ENCODE measurements at regions not wholly inside any gene's neighbourhood (a gene's known extent, or its start where the extent isn't known, plus 50 kb on each side); places are given as distances from the start of the nearest gene placed in this dataset.

- Mint-ChIP-seq H3K4me3 (no peak overlapping the region), H3K27ac (no peak overlapping the region), H3K36me3 (no peaks in the 10 kb centered on the region), H3K4me1 (no peaks in the 10 kb centered on the region), H3K9me3 (no peaks in the 10 kb centered on the region)
- no peak for DNase-seq (ENCODE audit: low spot score in 2 of 2)
- no peak for ATAC-seq
Measured at GRCh38 chr20:16637797-16638196, 64.5 kb upstream of the KIF16B start.

- H3K4me3 Mint-ChIP-seq, result no peak overlapping the region
- no peak overlapping the region for H3K27ac Mint-ChIP-seq
- no peaks in the 10 kb centered on the region for H3K9me3 Mint-ChIP-seq
- DNase-seq (ENCODE audit: low spot score in 2 of 2), result no peak
- no peaks in the 10 kb centered on the region for H3K36me3 Mint-ChIP-seq
- no peak for ATAC-seq
- H3K4me1 Mint-ChIP-seq, result no peaks in the 10 kb centered on the region
Measured at GRCh38 chr20:16626849-16627248, 53.6 kb upstream of the KIF16B start.

GRCh38 chr20:16624106-16624505 lies 50.9 kb upstream of the KIF16B start:
- H3K4me1 Mint-ChIP-seq, result no peaks in the 10 kb centered on the region
- no peaks in the 10 kb centered on the region for H3K9me3 Mint-ChIP-seq
- no peaks in the 10 kb centered on the region for H3K36me3 Mint-ChIP-seq
- no peak overlapping the region for H3K27ac Mint-ChIP-seq
- no peak overlapping the region for H3K4me3 Mint-ChIP-seq
- ATAC-seq (no peak), DNase-seq (ENCODE audit: low spot score in 2 of 2) (no peak)

All from stimulated activated effector memory CD8-positive, alpha-beta T cell treated with anti-CD3 and anti-CD28 coated beads, Interleukin-12 subunit alpha, Interleukin-12 subunit beta, amount 100 ng/mL, for 72 hours (primary cell).